Activated B cell treated with CpG ODN at 0.5 μM for 24 hours (primary cell): ENCODE measurements at regions not wholly inside any gene's neighbourhood (a gene's known extent, or its start where the extent isn't known, plus 50 kb on each side); places are given as distances from the start of the nearest gene placed in this dataset.

Experiments
- ATAC-seq: fragments of 200-7000 bp; cut with Tn5 transposase; one replicate; pipeline ENCODE4 v1.10.0; 2021; ENCODE audit warnings: low read depth, mild to moderate bottlenecking, moderate library complexity
- CTCF ChIA-PET: fragments of 350-600 bp; sonication (Branson Sonifier 250); formaldehyde crosslinking; loops from one replicate; lab custom pipeline; 2021; ENCODE audit warnings: antibody characterized with exemption; lab: Charles Lee
- POLR2A ChIA-PET: fragments of 350-600 bp; sonication (Branson Sonifier 250); formaldehyde crosslinking; loops from one replicate; lab custom pipeline; 2021; ENCODE audit warnings: antibody characterized with exemption; lab: Charles Lee
- DNase-seq: peaks from one replicate; pipeline ENCODE4 v3.0.0; 2022
- H3K27ac Mint-ChIP-seq: one replicate; pipeline ENCODE4 v1.8.0; 2020; ENCODE audit warnings: mixed read lengths
- H3K27me3 Mint-ChIP-seq: one replicate; pipeline ENCODE4 v1.8.0; 2021; ENCODE audit warnings: mixed read lengths
- H3K36me3 Mint-ChIP-seq: one replicate; pipeline ENCODE4 v1.8.0; 2021; ENCODE audit warnings: low read depth, mixed read lengths
- H3K4me1 Mint-ChIP-seq: one replicate; pipeline ENCODE4 v1.8.0; 2021; ENCODE audit warnings: mixed read lengths
- H3K4me3 Mint-ChIP-seq: one replicate; pipeline ENCODE4 v1.8.0; 2020; ENCODE audit warnings: mild to moderate bottlenecking, mixed read lengths
- H3K9me3 Mint-ChIP-seq: one replicate; pipeline ENCODE4 v1.8.0; 2020; ENCODE audit warnings: mixed read lengths
- intact Hi-C: fragments of 100-400 bp; cut with micrococcal nuclease; formaldehyde crosslinking; loops from one replicate; pipeline ENCODE4 v1.15.1; 2024
- TF ChIP-seq, protein P1 (sequence below): fragments of 200-600 bp; IDR thresholded peaks from one replicate; pipeline ENCODE4 v1.8.0; 2022; ENCODE audit warnings: antibody characterized with exemption, mild to moderate bottlenecking

DNA sequence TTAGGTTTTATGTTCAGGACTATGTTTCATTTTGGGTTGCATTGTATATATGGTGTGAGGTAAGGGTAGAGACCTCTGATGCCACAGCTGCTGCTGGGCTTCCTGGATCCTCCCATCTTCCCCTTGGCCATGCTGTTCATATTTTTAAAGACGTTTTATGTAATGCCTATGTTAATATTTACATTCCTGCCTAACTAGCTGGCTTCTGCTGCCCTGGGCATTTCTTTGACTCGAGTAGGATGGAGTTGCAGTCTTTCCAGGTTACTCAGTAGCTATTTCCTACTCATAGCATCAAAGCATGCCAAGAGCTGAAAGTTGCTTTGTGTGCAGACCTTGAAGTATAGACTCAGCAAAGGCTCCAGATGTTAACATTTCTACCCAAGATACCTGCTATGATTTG lies 220.5 kb upstream of the CADM1 start:
- DNase-seq: no peak
- H3K27me3 Mint-ChIP-seq: peaks cover 1% of the 10 kb centered on the region
- ChIA-PET POLR2A (no interaction called here), CTCF (no interaction called here)
- ATAC-seq: no peak
- TF ChIP-seq, protein P1, sequence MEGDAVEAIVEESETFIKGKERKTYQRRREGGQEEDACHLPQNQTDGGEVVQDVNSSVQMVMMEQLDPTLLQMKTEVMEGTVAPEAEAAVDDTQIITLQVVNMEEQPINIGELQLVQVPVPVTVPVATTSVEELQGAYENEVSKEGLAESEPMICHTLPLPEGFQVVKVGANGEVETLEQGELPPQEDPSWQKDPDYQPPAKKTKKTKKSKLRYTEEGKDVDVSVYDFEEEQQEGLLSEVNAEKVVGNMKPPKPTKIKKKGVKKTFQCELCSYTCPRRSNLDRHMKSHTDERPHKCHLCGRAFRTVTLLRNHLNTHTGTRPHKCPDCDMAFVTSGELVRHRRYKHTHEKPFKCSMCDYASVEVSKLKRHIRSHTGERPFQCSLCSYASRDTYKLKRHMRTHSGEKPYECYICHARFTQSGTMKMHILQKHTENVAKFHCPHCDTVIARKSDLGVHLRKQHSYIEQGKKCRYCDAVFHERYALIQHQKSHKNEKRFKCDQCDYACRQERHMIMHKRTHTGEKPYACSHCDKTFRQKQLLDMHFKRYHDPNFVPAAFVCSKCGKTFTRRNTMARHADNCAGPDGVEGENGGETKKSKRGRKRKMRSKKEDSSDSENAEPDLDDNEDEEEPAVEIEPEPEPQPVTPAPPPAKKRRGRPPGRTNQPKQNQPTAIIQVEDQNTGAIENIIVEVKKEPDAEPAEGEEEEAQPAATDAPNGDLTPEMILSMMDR: no peak
- no peaks in the 10 kb centered on the region for H3K36me3 Mint-ChIP-seq
- intact Hi-C loops: no loop called here
- H3K9me3 Mint-ChIP-seq: no peaks in the 10 kb centered on the region
- H3K4me3 Mint-ChIP-seq: no peak overlapping the region
- H3K4me1 Mint-ChIP-seq: no peaks in the 10 kb centered on the region
- no peak overlapping the region for H3K27ac Mint-ChIP-seq

DNA sequence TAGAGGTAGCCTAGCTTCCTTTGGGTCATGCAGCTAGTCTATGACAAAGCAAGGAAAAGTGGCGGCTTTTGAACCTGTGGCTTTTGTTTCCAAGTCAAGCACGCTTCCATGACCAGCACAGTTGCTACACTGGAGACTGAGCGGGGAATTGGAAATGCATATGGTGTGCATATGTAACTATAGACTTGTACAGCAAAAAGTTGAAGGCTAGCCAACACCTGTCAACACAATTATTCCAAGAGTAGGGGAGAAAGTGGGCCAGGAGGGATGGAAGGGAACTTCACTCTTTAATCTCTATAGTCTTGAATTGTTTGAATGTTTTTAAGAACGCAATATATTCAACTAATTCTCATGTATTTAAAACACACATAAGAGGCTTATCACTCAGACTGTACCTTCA lies 218.5 kb upstream of the CADM1 start:
- DNase-seq: no peak
- Mint-ChIP-seq H3K36me3 (no peaks in the 10 kb centered on the region), H3K27me3 (peaks cover 1% of the 10 kb centered on the region), H3K4me1 (no peaks in the 10 kb centered on the region), H3K9me3 (no peaks in the 10 kb centered on the region), H3K27ac (no peak overlapping the region), H3K4me3 (no peak overlapping the region)
- TF ChIP-seq, protein P1: no peak
- CTCF ChIA-PET: no interaction called here
- intact Hi-C loops: no loop called here
- POLR2A ChIA-PET: no interaction called here
- no peak for ATAC-seq

DNA sequence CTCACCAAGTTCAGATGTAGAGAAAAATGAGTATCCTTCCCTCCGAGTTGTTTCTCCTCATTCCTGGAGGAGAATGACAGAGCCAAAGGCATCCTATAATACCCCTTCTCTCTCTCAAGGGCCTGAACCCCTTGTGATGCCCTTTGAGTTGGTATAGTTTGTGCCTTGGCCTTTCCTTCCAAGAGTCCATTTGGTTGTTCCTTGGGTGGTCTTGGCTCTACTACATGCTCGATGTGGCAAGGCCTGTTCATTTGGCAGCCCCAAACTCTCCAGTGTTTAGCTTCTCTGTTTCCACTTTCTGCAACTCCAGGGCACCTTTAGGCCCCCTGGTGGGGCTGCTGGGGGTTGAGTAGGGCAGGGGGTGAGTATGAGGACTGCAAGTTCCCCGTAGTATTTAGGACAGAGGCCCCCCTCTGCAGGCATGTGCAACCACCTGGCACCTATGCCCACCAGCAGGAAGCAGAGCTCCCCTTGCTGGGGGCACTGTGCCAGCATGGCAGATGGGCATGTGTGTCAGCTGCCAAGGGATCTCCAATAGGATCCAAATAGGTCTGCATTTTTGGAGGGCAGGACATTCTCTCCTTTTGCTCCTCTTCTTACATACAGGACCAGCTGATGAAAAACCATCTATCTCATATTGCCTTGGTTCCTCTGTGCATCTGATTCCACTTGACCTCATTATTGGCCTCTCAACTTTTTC lies 217.2 kb upstream of the CADM1 start:
- intact Hi-C loops: no loop called here
- H3K27me3 Mint-ChIP-seq: no peaks in the 10 kb centered on the region
- no peaks in the 10 kb centered on the region for H3K4me1 Mint-ChIP-seq
- no peak overlapping the region for H3K27ac Mint-ChIP-seq
- ChIA-PET POLR2A (no interaction called here), CTCF (no interaction called here)
- TF ChIP-seq, protein P1: no peak
- H3K9me3 Mint-ChIP-seq: no peaks in the 10 kb centered on the region
- H3K4me3 Mint-ChIP-seq: no peak overlapping the region
- no peak for DNase-seq
- H3K36me3 Mint-ChIP-seq: no peaks in the 10 kb centered on the region
- no peak for ATAC-seq

DNA sequence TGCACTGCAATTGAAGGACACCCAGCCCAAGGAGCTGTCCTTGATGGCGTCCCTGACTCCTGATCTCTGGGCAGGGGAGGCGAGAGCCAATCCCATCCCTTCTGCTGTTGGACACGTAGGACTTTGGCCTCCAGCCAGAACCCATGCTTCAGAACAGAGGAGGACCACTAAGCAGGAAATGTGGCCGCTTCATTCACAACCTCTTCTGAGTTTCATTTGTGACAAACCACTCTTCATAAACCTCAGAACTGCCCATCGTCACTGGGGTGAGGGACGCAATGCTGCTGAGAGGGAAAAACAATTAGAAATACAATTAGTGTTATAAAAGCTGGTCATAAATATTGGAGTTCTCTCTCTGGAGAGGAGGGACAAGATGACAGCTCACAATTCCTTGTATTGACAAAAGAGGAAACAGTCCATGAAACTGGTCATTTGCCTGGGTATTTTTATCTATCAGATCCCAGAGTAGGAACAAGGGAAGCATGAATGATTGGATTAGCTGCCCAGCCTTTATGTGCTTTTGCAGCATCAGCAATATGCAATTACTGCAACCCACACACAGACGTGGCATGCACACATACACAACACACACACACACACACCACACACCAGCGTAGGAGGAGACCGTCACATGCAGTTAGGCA lies 216.5 kb upstream of the CADM1 start:
- Mint-ChIP-seq H3K9me3 (no peaks in the 10 kb centered on the region), H3K27me3 (no peaks in the 10 kb centered on the region), H3K27ac (no peak overlapping the region), H3K36me3 (no peaks in the 10 kb centered on the region), H3K4me1 (no peaks in the 10 kb centered on the region), H3K4me3 (no peak overlapping the region)
- no peak for ATAC-seq
- POLR2A ChIA-PET: no interaction called here
- CTCF ChIA-PET: no interaction called here
- intact Hi-C loops: no loop called here
- no peak for DNase-seq
- TF ChIP-seq, protein P1: no peak

DNA sequence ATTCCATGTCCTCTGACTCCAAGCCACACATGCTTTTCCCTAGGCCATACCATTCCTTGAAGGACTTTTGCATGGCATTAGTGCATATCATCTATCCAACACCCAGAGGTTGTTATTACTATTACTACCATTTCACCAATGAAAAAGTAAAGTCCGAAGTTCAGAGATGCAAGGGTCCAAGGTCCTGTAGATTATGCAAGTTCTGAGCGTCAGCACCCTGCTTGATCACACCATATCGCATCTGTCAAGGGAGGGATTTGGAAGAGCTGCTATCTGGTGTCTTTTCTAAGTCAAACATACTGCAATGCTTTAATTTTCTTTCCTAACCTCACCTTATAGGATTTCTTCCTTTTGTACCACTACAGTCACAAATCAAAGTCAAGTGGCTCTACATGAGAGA lies 214.7 kb upstream of the CADM1 start:
- Mint-ChIP-seq H3K4me1 (no peaks in the 10 kb centered on the region), H3K4me3 (no peak overlapping the region), H3K9me3 (no peaks in the 10 kb centered on the region), H3K27me3 (no peaks in the 10 kb centered on the region), H3K27ac (no peak overlapping the region), H3K36me3 (no peaks in the 10 kb centered on the region)
- DNase-seq (no peak), ATAC-seq (no peak)
- intact Hi-C loops: no loop called here
- POLR2A ChIA-PET: no interaction called here
- CTCF ChIA-PET: no interaction called here
- TF ChIP-seq, protein P1: no peak
